ENCODE measurements at regions not wholly inside any gene's neighbourhood (a gene's known extent, or its start where the extent isn't known, plus 50 kb on each side); places are given as distances from the start of the nearest gene placed in this dataset.

DNA sequence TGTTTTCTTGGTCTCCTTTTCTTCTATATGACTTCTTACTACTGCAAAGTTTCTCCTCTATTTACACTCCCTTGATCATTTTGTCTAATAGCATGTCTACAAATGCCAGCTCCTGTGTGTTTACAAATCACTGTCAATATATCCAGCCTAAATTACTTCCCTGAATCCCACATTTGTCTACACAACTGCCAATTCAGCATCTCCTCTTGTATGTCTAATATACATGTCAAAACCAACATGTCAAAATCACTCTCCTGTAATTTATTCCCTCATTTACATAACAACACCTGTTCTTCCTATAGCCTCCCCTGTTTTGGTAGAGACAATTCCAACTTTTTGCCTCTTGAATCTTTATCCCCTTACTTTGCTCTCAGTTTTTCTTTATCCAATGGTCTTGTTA, 359.3 kb downstream of the PLOD2 start:
- H3K27ac Mint-ChIP-seq, result no peak overlapping the region
- ATAC-seq (ENCODE audit: low read depth) (no peak), DNase-seq (ENCODE audit: low spot score in 2 of 2) (no peak)
- no peaks in the 10 kb centered on the region for H3K4me1 Mint-ChIP-seq
- no peaks in the 10 kb centered on the region for H3K27me3 Mint-ChIP-seq
- no peak overlapping the region for H3K4me3 Mint-ChIP-seq
- H3K9me3 Mint-ChIP-seq, result peaks cover 2% of the 10 kb centered on the region
- no peaks in the 10 kb centered on the region for H3K36me3 Mint-ChIP-seq

- H3K27me3 Mint-ChIP-seq, result no peaks in the 10 kb centered on the region
- no peaks in the 10 kb centered on the region for H3K9me3 Mint-ChIP-seq
- H3K4me1 Mint-ChIP-seq, result no peaks in the 10 kb centered on the region
- no peak overlapping the region for H3K27ac Mint-ChIP-seq
- no peaks in the 10 kb centered on the region for H3K36me3 Mint-ChIP-seq
- no peak overlapping the region for H3K4me3 Mint-ChIP-seq
- ATAC-seq (ENCODE audit: low read depth) (no peak), DNase-seq (ENCODE audit: low spot score in 2 of 2) (no peak)
Measured at GRCh38 chr3:145807990-145808389, 353.0 kb downstream of the PLOD2 start.

DNA sequence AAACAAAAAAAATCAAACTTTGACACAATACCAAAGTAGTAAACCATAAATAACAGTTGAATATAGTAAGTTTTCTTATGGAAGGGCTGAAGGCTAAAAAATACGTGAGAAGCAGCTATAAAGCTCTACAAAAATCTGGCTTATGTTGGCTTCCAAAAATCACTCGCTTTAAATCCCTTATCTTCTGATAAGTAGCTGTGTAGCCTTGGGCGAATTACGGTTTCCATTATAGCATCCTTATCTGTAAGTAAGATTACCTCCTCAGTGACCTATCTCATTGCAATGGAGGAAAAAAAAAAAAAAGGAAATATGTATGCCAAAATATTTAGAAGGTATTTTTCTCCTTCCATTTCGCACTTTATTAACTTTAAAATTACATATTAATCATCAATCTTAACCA, 348.6 kb downstream of the PLOD2 start:
- Mint-ChIP-seq H3K9me3 (peaks cover 1% of the 10 kb centered on the region), H3K27me3 (no peaks in the 10 kb centered on the region), H3K27ac (no peak overlapping the region), H3K36me3 (no peaks in the 10 kb centered on the region), H3K4me3 (no peak overlapping the region), H3K4me1 (no peaks in the 10 kb centered on the region)
- DNase-seq (ENCODE audit: low spot score in 2 of 2), result no peak
- ATAC-seq (ENCODE audit: low read depth), result no peak

DNA sequence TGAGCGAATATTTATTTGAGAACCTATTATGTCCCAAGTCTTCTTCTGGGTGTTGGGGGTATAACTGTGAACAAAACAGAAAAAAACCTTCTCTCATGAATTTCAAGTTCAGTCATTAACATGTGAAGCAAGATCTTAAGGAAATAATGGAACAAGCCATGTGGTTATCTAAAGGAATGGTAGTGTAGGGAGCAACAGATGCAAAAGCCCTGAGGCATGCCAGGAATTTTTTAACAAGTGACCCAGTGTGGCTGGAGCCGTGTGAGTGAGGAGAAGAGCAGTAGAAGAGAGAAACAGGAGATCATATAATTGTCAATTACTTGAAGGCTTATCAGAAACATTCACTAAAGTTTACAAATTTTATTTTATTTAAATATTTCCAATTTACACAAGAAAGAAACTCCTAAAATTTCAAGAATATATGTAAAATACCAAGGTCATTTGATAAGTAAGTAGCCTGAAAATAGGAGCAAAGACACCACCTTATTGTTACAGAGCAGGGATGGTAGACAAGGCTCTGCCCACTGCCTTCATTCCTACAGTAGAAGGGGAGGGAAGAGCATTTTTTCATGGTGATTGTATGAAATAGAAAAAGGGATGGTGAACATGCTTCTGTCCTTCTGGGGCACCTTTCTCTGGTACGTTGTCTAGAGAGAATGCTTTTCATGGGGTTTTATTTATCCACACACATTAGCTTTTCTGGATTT, 345.1 kb downstream of the PLOD2 start:
- DNase-seq (ENCODE audit: low spot score in 2 of 2) (no peak), ATAC-seq (ENCODE audit: low read depth) (no peak)
- H3K4me3 Mint-ChIP-seq, result no peak overlapping the region
- H3K27me3 Mint-ChIP-seq, result no peaks in the 10 kb centered on the region
- no peaks in the 10 kb centered on the region for H3K4me1 Mint-ChIP-seq
- H3K9me3 Mint-ChIP-seq, result peaks cover 1% of the 10 kb centered on the region
- H3K36me3 Mint-ChIP-seq, result no peaks in the 10 kb centered on the region
- no peak overlapping the region for H3K27ac Mint-ChIP-seq

- no peak for ATAC-seq (ENCODE audit: low read depth)
- Mint-ChIP-seq H3K27ac (no peak overlapping the region), H3K4me1 (no peaks in the 10 kb centered on the region), H3K9me3 (peaks cover 1% of the 10 kb centered on the region), H3K27me3 (no peaks in the 10 kb centered on the region), H3K4me3 (no peak overlapping the region), H3K36me3 (no peaks in the 10 kb centered on the region)
- no peak for DNase-seq (ENCODE audit: low spot score in 2 of 2)
Measured at GRCh38 chr3:145817870-145818483, 343.0 kb downstream of the PLOD2 start.

DNA sequence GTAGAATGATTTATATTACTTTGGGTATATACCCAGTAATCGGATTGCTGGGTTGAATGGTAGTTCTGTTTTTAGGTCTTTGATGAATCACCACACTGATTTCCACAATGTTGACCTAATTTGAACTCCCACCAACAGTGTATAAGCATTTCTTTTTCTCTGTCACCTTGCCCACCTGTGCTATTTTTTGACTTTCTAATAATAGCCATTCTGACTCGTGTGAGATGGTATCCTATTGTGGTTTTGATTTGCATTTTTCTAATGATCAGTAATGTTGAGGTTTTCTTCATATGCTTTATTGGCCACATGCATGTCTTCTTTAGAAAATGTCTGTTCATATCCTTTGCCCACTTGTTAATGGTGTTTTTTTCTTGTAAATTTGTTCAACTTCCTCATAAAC, 340.8 kb downstream of the PLOD2 start:
- Mint-ChIP-seq H3K27ac (no peak overlapping the region), H3K27me3 (no peaks in the 10 kb centered on the region), H3K9me3 (no peaks in the 10 kb centered on the region), H3K4me1 (no peaks in the 10 kb centered on the region), H3K4me3 (no peak overlapping the region), H3K36me3 (no peaks in the 10 kb centered on the region)
- DNase-seq (ENCODE audit: low spot score in 2 of 2) (no peak), ATAC-seq (ENCODE audit: low read depth) (no peak)

DNA sequence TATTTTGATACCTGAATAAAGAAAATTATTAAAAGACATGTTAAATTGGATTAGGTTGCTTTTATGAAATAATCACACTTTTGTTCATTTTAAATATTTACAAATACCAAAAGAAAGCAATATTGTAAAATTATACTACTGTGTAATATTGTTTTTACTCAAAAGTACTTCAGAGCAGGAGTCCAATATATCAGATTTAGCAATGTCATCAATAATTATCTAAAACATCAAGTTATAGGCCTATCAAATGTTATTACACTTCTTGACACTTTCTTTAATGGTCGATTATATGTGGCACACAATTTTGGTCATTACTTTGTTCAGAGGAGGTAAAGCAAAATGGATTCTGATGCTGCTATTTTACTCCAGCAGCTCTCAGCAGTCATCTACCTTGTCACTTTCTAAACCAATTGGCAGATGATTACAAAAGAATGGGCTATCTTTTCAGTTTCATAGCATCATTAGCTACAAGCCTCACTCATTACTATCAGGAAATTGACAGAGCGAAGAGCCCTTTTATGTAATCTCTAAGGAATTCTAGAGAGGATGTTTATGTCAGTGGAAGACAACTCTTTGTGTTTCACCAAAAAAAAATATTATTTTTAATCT, 318.6 kb downstream of the PLOD2 start:
- no peak overlapping the region for H3K4me3 Mint-ChIP-seq

GRCh38 chr3:145843561-145843960, 317.4 kb downstream of the PLOD2 start:
- Mint-ChIP-seq H3K27ac (no peak overlapping the region), H3K27me3 (no peaks in the 10 kb centered on the region), H3K9me3 (peaks cover 3% of the 10 kb centered on the region), H3K4me1 (no peaks in the 10 kb centered on the region), H3K36me3 (no peaks in the 10 kb centered on the region), H3K4me3 (no peak overlapping the region)
- DNase-seq (ENCODE audit: low spot score in 2 of 2), result no peak
- no peak for ATAC-seq (ENCODE audit: low read depth)

More for the DNA sequence above, 318.6 kb downstream of the PLOD2 start:
- Mint-ChIP-seq H3K4me1 (no peaks in the 10 kb centered on the region), H3K27ac (no peak overlapping the region), H3K9me3 (peaks cover 3% of the 10 kb centered on the region), H3K36me3 (no peaks in the 10 kb centered on the region), H3K27me3 (no peaks in the 10 kb centered on the region)
- ATAC-seq (ENCODE audit: low read depth) (no peak), DNase-seq (ENCODE audit: low spot score in 2 of 2) (no peak)

- no peaks in the 10 kb centered on the region for H3K27me3 Mint-ChIP-seq
- H3K4me3 Mint-ChIP-seq, result no peak overlapping the region
- no peak overlapping the region for H3K27ac Mint-ChIP-seq
- no peaks in the 10 kb centered on the region for H3K4me1 Mint-ChIP-seq
- no peaks in the 10 kb centered on the region for H3K36me3 Mint-ChIP-seq
- DNase-seq (ENCODE audit: low spot score in 2 of 2) (no peak), ATAC-seq (ENCODE audit: low read depth) (no peak)
- H3K9me3 Mint-ChIP-seq, result peaks cover 2% of the 10 kb centered on the region
Measured at GRCh38 chr3:145849115-145849514, 311.9 kb downstream of the PLOD2 start.

DNA sequence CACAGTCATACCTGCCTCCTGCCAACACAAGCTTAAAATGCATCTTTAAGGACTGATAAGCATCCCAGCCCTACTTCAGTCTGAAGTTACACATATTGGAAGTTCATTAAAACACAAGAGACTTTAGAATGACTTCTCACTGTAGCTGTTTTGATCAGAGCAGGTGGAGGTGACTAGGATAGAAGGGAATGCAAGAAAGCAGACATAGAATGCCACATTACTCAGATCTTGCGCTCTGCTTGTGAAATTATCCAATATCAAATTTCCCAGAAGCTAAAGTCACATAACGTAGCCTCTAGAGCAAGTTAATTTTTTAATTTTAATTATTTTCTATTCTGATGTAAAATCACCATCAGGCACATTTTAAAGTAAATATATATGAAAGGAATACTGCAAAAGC, 306.5 kb downstream of the PLOD2 start:
- H3K36me3 Mint-ChIP-seq, result no peaks in the 10 kb centered on the region
- no peaks in the 10 kb centered on the region for H3K9me3 Mint-ChIP-seq
- no peak for ATAC-seq (ENCODE audit: low read depth)
- H3K27me3 Mint-ChIP-seq, result no peaks in the 10 kb centered on the region
- no peak for DNase-seq (ENCODE audit: low spot score in 2 of 2)
- H3K27ac Mint-ChIP-seq, result no peak overlapping the region
- no peak overlapping the region for H3K4me3 Mint-ChIP-seq
- no peaks in the 10 kb centered on the region for H3K4me1 Mint-ChIP-seq

DNA sequence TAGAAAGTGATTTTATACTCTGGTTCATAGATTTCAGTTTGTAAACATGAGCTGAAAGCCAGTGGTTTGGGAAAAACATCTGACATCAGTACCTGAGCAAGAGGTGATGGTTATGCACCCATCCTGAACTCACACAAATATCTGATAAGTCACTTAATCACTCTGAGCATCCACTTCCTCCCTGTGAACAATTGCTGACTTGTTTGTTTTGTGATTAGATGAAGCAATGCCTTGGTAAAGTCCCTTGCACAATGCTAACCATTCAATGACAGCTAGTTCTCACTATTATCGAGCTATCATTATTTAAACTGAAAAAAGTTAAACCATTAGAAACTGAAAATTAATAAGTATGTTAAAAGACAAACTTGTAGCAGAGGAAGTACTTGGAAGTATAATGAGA, 303.0 kb downstream of the PLOD2 start:
- DNase-seq (ENCODE audit: low spot score in 2 of 2) (no peak), ATAC-seq (ENCODE audit: low read depth) (no peak)
- Mint-ChIP-seq H3K4me3 (no peak overlapping the region), H3K4me1 (no peaks in the 10 kb centered on the region), H3K27me3 (no peaks in the 10 kb centered on the region), H3K36me3 (no peaks in the 10 kb centered on the region), H3K27ac (no peak overlapping the region), H3K9me3 (no peaks in the 10 kb centered on the region)

- H3K4me3 Mint-ChIP-seq, result no peak overlapping the region
- ATAC-seq (ENCODE audit: low read depth), result no peak
Measured at GRCh38 chr3:145864336-145864735, 296.6 kb downstream of the PLOD2 start.

DNA sequence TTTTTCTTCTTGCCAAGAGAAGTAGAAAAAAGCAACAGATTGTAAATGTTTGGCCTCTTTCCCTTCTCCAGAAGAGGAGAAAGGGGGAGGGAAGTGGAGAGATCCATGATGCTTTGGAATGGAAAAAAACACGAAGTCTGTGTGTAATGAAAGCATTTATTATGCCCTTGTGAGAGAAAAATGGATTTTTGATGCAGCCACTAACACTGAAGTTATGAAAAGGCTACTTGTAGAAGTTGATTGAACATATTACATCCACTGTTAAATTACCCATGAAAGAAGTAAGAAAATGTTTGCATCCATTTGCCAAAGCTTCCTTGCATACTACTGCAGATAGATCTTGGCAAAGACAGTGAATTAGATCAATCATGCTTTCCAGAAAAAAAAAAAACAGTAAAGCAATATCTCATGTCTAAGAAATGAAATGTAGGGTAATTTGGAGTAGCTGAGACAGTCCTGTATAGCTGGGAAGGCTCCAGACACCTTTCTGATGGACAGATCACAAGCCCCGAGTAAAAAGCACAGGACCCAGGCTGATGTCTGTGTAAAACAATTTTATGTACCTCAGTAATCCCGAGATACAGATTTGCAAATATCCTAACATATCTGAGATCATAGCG, 295.5 kb downstream of the PLOD2 start:
- no peaks in the 10 kb centered on the region for H3K9me3 Mint-ChIP-seq
- H3K27ac Mint-ChIP-seq, result no peak overlapping the region
- H3K4me3 Mint-ChIP-seq, result no peak overlapping the region
- ATAC-seq (ENCODE audit: low read depth), result no peak
- DNase-seq (ENCODE audit: low spot score in 2 of 2), result no peak
- H3K4me1 Mint-ChIP-seq, result no peaks in the 10 kb centered on the region
- no peaks in the 10 kb centered on the region for H3K27me3 Mint-ChIP-seq
- H3K36me3 Mint-ChIP-seq, result no peaks in the 10 kb centered on the region

More at GRCh38 chr3:145864336-145864735, 296.6 kb downstream of the PLOD2 start:
- H3K27me3 Mint-ChIP-seq, result no peaks in the 10 kb centered on the region
- H3K9me3 Mint-ChIP-seq, result no peaks in the 10 kb centered on the region
- H3K27ac Mint-ChIP-seq, result no peak overlapping the region
- H3K36me3 Mint-ChIP-seq, result no peaks in the 10 kb centered on the region
- no peaks in the 10 kb centered on the region for H3K4me1 Mint-ChIP-seq
- DNase-seq (ENCODE audit: low spot score in 2 of 2), result no peak

DNA sequence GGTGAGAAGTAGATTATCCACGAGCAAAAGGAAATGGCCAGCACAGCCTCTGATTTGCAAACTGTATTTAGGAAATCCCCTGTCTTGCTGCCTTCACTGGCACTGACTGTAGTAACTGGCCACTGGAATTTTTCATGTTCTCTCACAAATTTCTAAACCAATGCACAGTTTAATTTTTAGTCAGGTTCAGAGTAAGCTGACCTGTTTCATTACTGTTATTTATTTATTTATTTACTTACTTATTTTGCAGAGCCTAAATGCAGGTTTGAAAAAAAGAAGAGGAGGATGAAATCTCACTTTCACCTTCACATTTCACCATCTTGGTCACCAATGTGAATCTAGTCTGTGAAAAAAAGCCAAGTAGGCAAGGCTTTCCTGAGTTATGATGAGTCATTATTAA, 291.0 kb downstream of the PLOD2 start:
- H3K9me3 Mint-ChIP-seq, result no peaks in the 10 kb centered on the region
- ATAC-seq (ENCODE audit: low read depth), result no peak
- DNase-seq (ENCODE audit: low spot score in 2 of 2), result no peak
- no peaks in the 10 kb centered on the region for H3K4me1 Mint-ChIP-seq
- H3K4me3 Mint-ChIP-seq, result no peak overlapping the region
- H3K27me3 Mint-ChIP-seq, result no peaks in the 10 kb centered on the region
- no peaks in the 10 kb centered on the region for H3K36me3 Mint-ChIP-seq
- H3K27ac Mint-ChIP-seq, result no peak overlapping the region
